Activated T-cell treated with anti-CD3 and anti-CD28 coated beads, Interleukin-2, amount 50 U/mL, for 72 hours (primary cell): ENCODE measurements at regions not wholly inside any gene's neighbourhood (a gene's known extent, or its start where the extent isn't known, plus 50 kb on each side); places are given as distances from the start of the nearest gene placed in this dataset.

ENCODE experiments used
- ATAC-seq, 2 donors: fragments of 150-1000 bp; cut with Tn5 transposase; replicated peaks in 1 of 2; 2 replicates each; pipeline ENCODE4 v1.10.0; 2021; ENCODE audit warnings: moderate library complexity in 2 of 2, mild to moderate bottlenecking in 1 of 2
- DNase-seq, 2 donors: peaks; one replicate each; pipeline ENCODE4 v3.0.0; 2021 to 2022; ENCODE audit warnings: mixed read lengths in 1 of 2
- H3K27ac Mint-ChIP-seq: one replicate; pipeline ENCODE4 v1.8.0; 2022; ENCODE audit warnings: mild to moderate bottlenecking, moderate library complexity, mixed read lengths
- H3K27me3 Mint-ChIP-seq: one replicate; pipeline ENCODE4 v1.8.0; 2022; ENCODE audit warnings: low read depth, mixed read lengths
- H3K36me3 Mint-ChIP-seq, 2 donors: one replicate each; pipeline ENCODE4 v1.8.0; 2022; ENCODE audit warnings: mixed read lengths in 2 of 2, mild to moderate bottlenecking in 1 of 2; ENCODE audit not compliant: insufficient read depth in 2 of 2
- H3K4me1 Mint-ChIP-seq: one replicate; pipeline ENCODE4 v1.8.0; 2022; ENCODE audit warnings: low read depth, mixed read lengths
- H3K4me3 Mint-ChIP-seq, 2 donors: one replicate each; pipeline ENCODE4 v1.8.0; 2022; ENCODE audit warnings: mild to moderate bottlenecking in 2 of 2, mixed read lengths in 2 of 2, moderate library complexity in 2 of 2
- H3K9me3 Mint-ChIP-seq, 2 donors: one replicate each; pipeline ENCODE4 v1.8.0; 2022; ENCODE audit warnings: mixed read lengths in 2 of 2

GRCh38 chr11:43578346-43579170, 102.0 kb upstream of the HSD17B12 start:
- Mint-ChIP-seq H3K27ac (no peak overlapping the region), H3K36me3 (peaks cover 0 to 3% of the 10 kb centered on the region in 2 donors), H3K9me3 (no peaks in the 10 kb centered on the region), H3K27me3 (peaks cover 94% of the 10 kb centered on the region), H3K4me3 (peak overlapping the region; percentile 91 to 94), H3K4me1 (peaks cover 57% of the 10 kb centered on the region)
- DNase-seq, result peak in 1 of 2 donors; percentile 10
- ATAC-seq, result no peak

GRCh38 chr11:43579171-43579918, 101.2 kb upstream of the HSD17B12 start:
- no peak overlapping the region for H3K27ac Mint-ChIP-seq
- peaks cover 94% of the 10 kb centered on the region for H3K27me3 Mint-ChIP-seq
- peak overlapping the region; percentile 91 to 94 for H3K4me3 Mint-ChIP-seq
- peak; percentile 58 to 65 for ATAC-seq
- H3K9me3 Mint-ChIP-seq, result no peaks in the 10 kb centered on the region
- H3K4me1 Mint-ChIP-seq, result peaks cover 54% of the 10 kb centered on the region
- DNase-seq, result peak; percentile 52 to 63
- H3K36me3 Mint-ChIP-seq, result peaks cover 0 to 3% of the 10 kb centered on the region in 2 donors

- Mint-ChIP-seq H3K36me3 (peaks cover 0 to 3% of the 10 kb centered on the region in 2 donors), H3K9me3 (no peaks in the 10 kb centered on the region), H3K4me1 (peaks cover 48% of the 10 kb centered on the region), H3K4me3 (peak overlapping the region; percentile 91 to 94), H3K27me3 (peaks cover 92% of the 10 kb centered on the region), H3K27ac (no peak overlapping the region)
- ATAC-seq (peak; percentile 6 to 10), DNase-seq (no peak)
Observed at GRCh38 chr11:43579919-43580276, 100.6 kb upstream of the HSD17B12 start.

GRCh38 chr11:43580735-43581369, 99.7 kb upstream of the HSD17B12 start:
- Mint-ChIP-seq H3K27ac (peak overlapping the region; percentile 6), H3K36me3 (peaks cover 0 to 3% of the 10 kb centered on the region in 2 donors), H3K27me3 (peaks cover 91% of the 10 kb centered on the region), H3K4me1 (peaks cover 39% of the 10 kb centered on the region), H3K9me3 (no peaks in the 10 kb centered on the region), H3K4me3 (peak overlapping the region; percentile 91 to 94)
- peak in 1 of 2 donors; percentile 8 for DNase-seq
- ATAC-seq, result no peak

GRCh38 chr11:43581370-43582023, 99.0 kb upstream of the HSD17B12 start:
- peaks cover 32% of the 10 kb centered on the region for H3K4me1 Mint-ChIP-seq
- H3K27me3 Mint-ChIP-seq, result peaks cover 90% of the 10 kb centered on the region
- H3K4me3 Mint-ChIP-seq, result peak overlapping the region; percentile 91 to 94
- H3K27ac Mint-ChIP-seq, result no peak overlapping the region
- no peak for DNase-seq
- no peaks in the 10 kb centered on the region for H3K9me3 Mint-ChIP-seq
- H3K36me3 Mint-ChIP-seq, result peaks cover 0 to 3% of the 10 kb centered on the region in 2 donors
- ATAC-seq, result no peak

- peak overlapping the region; percentile 59 to 91 for H3K4me3 Mint-ChIP-seq
- no peaks in the 10 kb centered on the region for H3K9me3 Mint-ChIP-seq
- peaks cover 0 to 3% of the 10 kb centered on the region in 2 donors for H3K36me3 Mint-ChIP-seq
Observed at GRCh38 chr11:43582024-43582862, 98.3 kb upstream of the HSD17B12 start.

GRCh38 chr11:43582863-43583462, 97.6 kb upstream of the HSD17B12 start:
- ATAC-seq, result no peak
- H3K4me3 Mint-ChIP-seq, result no peak overlapping the region
- H3K36me3 Mint-ChIP-seq, result peaks cover 0 to 3% of the 10 kb centered on the region in 2 donors
- DNase-seq, result no peak
- H3K27ac Mint-ChIP-seq, result no peak overlapping the region
- peaks cover 24% of the 10 kb centered on the region for H3K4me1 Mint-ChIP-seq
- H3K27me3 Mint-ChIP-seq, result peaks cover 90% of the 10 kb centered on the region
- H3K9me3 Mint-ChIP-seq, result no peaks in the 10 kb centered on the region

More at GRCh38 chr11:43582024-43582862, 98.3 kb upstream of the HSD17B12 start:
- ATAC-seq, result no peak
- no peak overlapping the region for H3K27ac Mint-ChIP-seq
- no peak for DNase-seq
- peaks cover 25% of the 10 kb centered on the region for H3K4me1 Mint-ChIP-seq
- H3K27me3 Mint-ChIP-seq, result peaks cover 90% of the 10 kb centered on the region

GRCh38 chr11:43583548-43583947, 97.0 kb upstream of the HSD17B12 start:
- DNase-seq (no peak), ATAC-seq (no peak)
- Mint-ChIP-seq H3K27me3 (peaks cover 86% of the 10 kb centered on the region), H3K36me3 (peaks cover 0 to 3% of the 10 kb centered on the region in 2 donors), H3K27ac (no peak overlapping the region), H3K4me3 (no peak overlapping the region), H3K4me1 (peaks cover 24% of the 10 kb centered on the region), H3K9me3 (no peaks in the 10 kb centered on the region)

- ATAC-seq (no peak), DNase-seq (no peak)
- no peak overlapping the region for H3K27ac Mint-ChIP-seq
- peaks cover 8% of the 10 kb centered on the region for H3K4me1 Mint-ChIP-seq
- peaks cover 74% of the 10 kb centered on the region for H3K27me3 Mint-ChIP-seq
- no peaks in the 10 kb centered on the region for H3K36me3 Mint-ChIP-seq
- no peaks in the 10 kb centered on the region for H3K9me3 Mint-ChIP-seq
- no peak overlapping the region for H3K4me3 Mint-ChIP-seq
Observed at GRCh38 chr11:43585877-43586608, 94.5 kb upstream of the HSD17B12 start.

- H3K27ac Mint-ChIP-seq, result no peak overlapping the region
- H3K4me3 Mint-ChIP-seq, result no peak overlapping the region
- ATAC-seq (no peak), DNase-seq (no peak)
- H3K27me3 Mint-ChIP-seq, result peaks cover 50% of the 10 kb centered on the region
- no peaks in the 10 kb centered on the region for H3K9me3 Mint-ChIP-seq
- no peaks in the 10 kb centered on the region for H3K4me1 Mint-ChIP-seq
- no peaks in the 10 kb centered on the region for H3K36me3 Mint-ChIP-seq
Observed at GRCh38 chr11:43589601-43590250, 90.8 kb upstream of the HSD17B12 start.

GRCh38 chr11:43601511-43601910, 79.0 kb upstream of the HSD17B12 start:
- Mint-ChIP-seq H3K36me3 (no peaks in the 10 kb centered on the region), H3K9me3 (no peaks in the 10 kb centered on the region), H3K4me1 (no peaks in the 10 kb centered on the region), H3K4me3 (no peak overlapping the region), H3K27ac (no peak overlapping the region), H3K27me3 (peaks cover 15% of the 10 kb centered on the region)
- DNase-seq, result no peak
- ATAC-seq, result no peak
